Progenitor cell of endocrine pancreas (in vitro differentiated cells): ENCODE measurements at regions not wholly inside any gene's neighbourhood (a gene's known extent, or its start where the extent isn't known, plus 50 kb on each side); places are given as distances from the start of the nearest gene placed in this dataset.
"Not testable (repeated sequence)": the region's sequence is repeated elsewhere in the genome, so short reads cannot be mapped to it uniquely, and the experiment has no call there.

Experiments used
- DNase-seq: peaks from one replicate; pipeline ENCODE4 v3.0.0; 2021; ENCODE audit warnings: low spot score; ENCODE audit not compliant: unreplicated experiment
- H3K27ac Mint-ChIP-seq: 2 replicates; pipeline ENCODE4 v1.8.0; 2021; ENCODE audit warnings: mild to moderate bottlenecking, moderate library complexity, mixed read lengths
- H3K27me3 Mint-ChIP-seq: 2 replicates; pipeline ENCODE4 v1.8.0; 2021; ENCODE audit warnings: mixed read lengths
- H3K36me3 Mint-ChIP-seq: 2 replicates; pipeline ENCODE4 v1.8.0; 2022; ENCODE audit warnings: mixed read lengths; ENCODE audit not compliant: insufficient read depth
- H3K4me1 Mint-ChIP-seq: 2 replicates; pipeline ENCODE4 v1.8.0; 2021; ENCODE audit warnings: low read depth, mixed read lengths
- H3K4me3 Mint-ChIP-seq: 2 replicates; pipeline ENCODE4 v1.8.0; 2021; ENCODE audit warnings: low read depth, mild to moderate bottlenecking, moderate library complexity, mixed read lengths
- H3K9me3 Mint-ChIP-seq: 2 replicates; pipeline ENCODE4 v1.8.0; 2021; ENCODE audit warnings: low read depth, mixed read lengths
- CTCF ChIP-seq: fragments of 200-600 bp; sonication (generic); IDR thresholded peaks from one replicate; pipeline ENCODE4 v1.5.0; 2021; ENCODE audit warnings: antibody characterized with exemption, mild to moderate bottlenecking; ENCODE audit not compliant: unreplicated experiment

DNA sequence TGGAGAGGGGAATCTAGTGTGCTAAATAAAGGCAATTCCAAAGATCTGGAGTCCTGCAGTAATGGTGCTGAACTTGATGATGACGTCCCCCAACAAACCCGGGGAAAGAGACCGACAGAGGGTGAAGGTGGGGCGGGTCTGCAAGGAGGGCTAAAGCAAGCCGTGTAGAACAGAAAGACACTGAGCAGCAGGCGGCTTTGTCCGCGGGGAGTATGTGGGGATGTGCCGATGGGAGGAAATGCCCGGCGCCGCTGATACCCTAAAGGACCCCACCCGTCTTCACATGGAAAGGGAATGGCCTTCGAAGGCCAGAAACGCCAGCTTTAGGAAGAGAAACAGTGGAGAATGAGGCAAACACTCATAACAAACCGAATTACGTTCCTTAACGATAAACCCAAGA, 528.9 kb downstream of the ZNF674 start:
- DNase-seq = no peak
- no peak for TF ChIP-seq CTCF
- no peaks in the 10 kb centered on the region for H3K27me3 Mint-ChIP-seq
- H3K4me1 Mint-ChIP-seq = no peaks in the 10 kb centered on the region
- H3K27ac Mint-ChIP-seq = no peak overlapping the region
- H3K4me3 Mint-ChIP-seq = no peak overlapping the region
- no peaks in the 10 kb centered on the region for H3K36me3 Mint-ChIP-seq
- peaks cover 25% of the 10 kb centered on the region for H3K9me3 Mint-ChIP-seq

DNA sequence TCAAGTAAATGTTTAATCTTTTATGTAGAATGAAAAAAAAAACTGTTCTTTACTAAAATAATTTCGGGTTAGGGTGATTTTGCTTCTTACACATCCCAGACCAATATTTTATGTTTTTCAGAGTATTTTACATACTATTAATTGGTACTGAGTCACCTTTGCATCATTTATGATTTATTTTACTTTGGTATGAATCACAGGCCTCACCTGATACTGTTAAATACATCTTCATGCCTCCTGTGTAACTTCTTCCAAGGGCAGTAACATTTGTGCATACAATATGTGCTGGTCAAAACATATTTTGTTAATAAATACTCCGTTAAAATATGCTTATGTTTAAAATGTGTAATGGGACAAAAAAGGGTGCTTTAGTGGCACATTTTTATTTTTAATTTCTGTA, 529.6 kb downstream of the ZNF674 start:
- H3K9me3 Mint-ChIP-seq = peaks cover 25% of the 10 kb centered on the region

GRCh38 chrX:45992402-45993123, 552.7 kb downstream of the ZNF674 start:
- Mint-ChIP-seq H3K9me3 (peaks cover 45% of the 10 kb centered on the region), H3K4me3 (no peak overlapping the region), H3K27ac (no peak overlapping the region)

More for the DNA sequence above, 529.6 kb downstream of the ZNF674 start:
- Mint-ChIP-seq H3K4me3 (no peak overlapping the region), H3K4me1 (no peaks in the 10 kb centered on the region), H3K27ac (no peak overlapping the region), H3K36me3 (no peaks in the 10 kb centered on the region), H3K27me3 (no peaks in the 10 kb centered on the region)
- no peak for TF ChIP-seq CTCF
- DNase-seq = no peak

DNA sequence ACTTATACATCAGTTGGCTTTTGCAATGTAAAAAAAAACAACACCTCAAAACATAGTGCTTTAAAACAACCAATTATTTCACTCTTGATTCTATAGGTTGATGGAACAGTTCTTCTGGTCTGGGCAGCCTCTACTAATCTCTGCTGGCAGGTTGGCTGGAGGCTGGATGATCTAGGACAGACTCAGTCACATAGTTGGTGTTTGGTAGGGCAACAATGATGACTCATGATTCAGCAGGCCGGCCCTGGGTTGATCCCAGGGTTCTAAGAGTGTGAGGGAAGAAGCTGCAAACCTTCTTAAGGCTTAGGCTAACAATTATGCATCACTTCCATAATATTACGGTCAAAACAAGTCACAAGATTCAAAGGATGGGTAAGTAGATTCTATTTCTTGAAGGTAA, 558.2 kb downstream of the ZNF674 start:
- H3K9me3 Mint-ChIP-seq = peaks cover 18% of the 10 kb centered on the region
- no peaks in the 10 kb centered on the region for H3K27me3 Mint-ChIP-seq
- H3K36me3 Mint-ChIP-seq = no peaks in the 10 kb centered on the region
- no peak for DNase-seq
- H3K4me1 Mint-ChIP-seq = no peaks in the 10 kb centered on the region
- H3K27ac Mint-ChIP-seq = no peak overlapping the region
- H3K4me3 Mint-ChIP-seq = no peak overlapping the region
- no peak for TF ChIP-seq CTCF

More at GRCh38 chrX:45992402-45993123, 552.7 kb downstream of the ZNF674 start:
- Mint-ChIP-seq H3K27me3 (no peaks in the 10 kb centered on the region), H3K4me1 (no peaks in the 10 kb centered on the region), H3K36me3 (no peaks in the 10 kb centered on the region)
- no peak for DNase-seq
- TF ChIP-seq CTCF = no peak

DNA sequence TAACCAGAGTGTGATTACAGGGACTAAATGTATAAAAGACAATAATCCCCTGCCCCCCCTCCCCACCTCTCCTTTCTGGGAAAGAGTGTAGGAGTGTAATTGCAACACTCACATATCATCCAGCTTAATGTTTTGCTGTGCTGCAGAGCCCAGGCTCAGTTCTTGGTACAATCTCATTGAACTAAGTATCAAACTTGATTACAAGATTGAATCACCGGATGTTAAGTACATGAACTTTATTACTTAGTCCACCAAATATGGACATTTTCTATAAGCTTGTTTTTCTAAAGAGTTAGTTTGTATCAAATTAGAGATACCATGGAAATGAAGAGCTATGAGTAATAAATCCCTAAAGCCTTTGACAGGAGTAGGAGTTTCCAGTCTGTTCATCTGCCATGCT, 559.1 kb downstream of the ZNF674 start:
- Mint-ChIP-seq H3K9me3 (peaks cover 16% of the 10 kb centered on the region), H3K4me1 (no peaks in the 10 kb centered on the region), H3K27me3 (no peaks in the 10 kb centered on the region), H3K4me3 (no peak overlapping the region), H3K36me3 (no peaks in the 10 kb centered on the region), H3K27ac (no peak overlapping the region)
- DNase-seq = no peak
- no peak for TF ChIP-seq CTCF

GRCh38 chrX:45982958-45983727, 562.1 kb downstream of the ZNF674 start:
- not testable (repeated sequence) for H3K36me3 Mint-ChIP-seq, H3K27ac Mint-ChIP-seq, DNase-seq, H3K4me3 Mint-ChIP-seq, H3K4me1 Mint-ChIP-seq, H3K27me3 Mint-ChIP-seq
- peaks cover 17% of the 10 kb centered on the region for H3K9me3 Mint-ChIP-seq
